ENCODE measurements at regions not wholly inside any gene's neighbourhood (a gene's known extent, or its start where the extent isn't known, plus 50 kb on each side); places are given as distances from the start of the nearest gene placed in this dataset.

DNA sequence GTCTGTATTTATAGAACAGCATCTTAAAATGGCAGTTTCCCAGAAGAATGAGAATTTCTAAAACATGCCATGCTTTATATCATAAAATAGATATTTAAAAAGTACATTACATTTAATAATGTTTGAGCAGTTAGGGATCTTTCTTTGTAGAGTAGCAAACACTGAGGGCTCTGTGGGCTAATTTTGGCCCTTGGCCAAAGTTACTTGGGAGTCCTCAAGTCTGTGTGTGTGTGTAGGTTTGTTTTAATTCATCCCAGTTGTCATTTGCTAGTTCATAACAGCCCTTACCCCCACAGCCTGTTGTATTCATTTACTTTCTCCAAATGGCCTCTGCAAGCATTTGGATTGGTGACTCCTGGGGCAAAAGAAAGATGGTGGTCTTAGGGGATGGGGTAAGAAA is 576.4 kb upstream of the SGCD start:
- TF ChIP-seq POLR2A (IDR thresholded peaks at IDR 0.05; ENCODE audit: low read depth, low read length) (no peak), POLR2AphosphoS5 (IDR thresholded peaks at IDR 0.05; ENCODE audit: low read depth, low read length) (no peak)

All from GM12892 (cell line).